GM12872 (cell line): ENCODE measurements at regions not wholly inside any gene's neighbourhood (a gene's known extent, or its start where the extent isn't known, plus 50 kb on each side); places are given as distances from the start of the nearest gene placed in this dataset.

ENCODE experiments used
- CTCF ChIP-seq: IDR thresholded peaks from 3 replicates; pipeline ENCODE4 v1.5.1; 2011; ENCODE audit warnings: low read depth, mild to moderate bottlenecking, low read length, moderate library complexity; ENCODE audit not compliant: insufficient read depth

- no peak for TF ChIP-seq CTCF
Observed at GRCh38 chr5:2917524-2917923, 166.0 kb upstream of the IRX2 start.

GRCh38 chr5:2917093-2917492, 165.6 kb upstream of the IRX2 start:
- no peak for TF ChIP-seq CTCF

GRCh38 chr5:2916076-2916682, 164.7 kb upstream of the IRX2 start:
- no peak for TF ChIP-seq CTCF

GRCh38 chr5:2914981-2915484, 163.6 kb upstream of the IRX2 start:
- TF ChIP-seq CTCF, result no peak

GRCh38 chr5:2914022-2914661, 162.7 kb upstream of the IRX2 start:
- TF ChIP-seq CTCF, result no peak

GRCh38 chr5:2913281-2913680, 161.8 kb upstream of the IRX2 start:
- TF ChIP-seq CTCF, result no peak

GRCh38 chr5:2912741-2913140, 161.3 kb upstream of the IRX2 start:
- no peak for TF ChIP-seq CTCF
